ENCODE measurements at regions not wholly inside any gene's neighbourhood (a gene's known extent, or its start where the extent isn't known, plus 50 kb on each side); places are given as distances from the start of the nearest gene placed in this dataset.
"Not testable (repeated sequence)": the region's sequence is repeated elsewhere in the genome, so short reads cannot be mapped to it uniquely, and the experiment has no call there.

DNA sequence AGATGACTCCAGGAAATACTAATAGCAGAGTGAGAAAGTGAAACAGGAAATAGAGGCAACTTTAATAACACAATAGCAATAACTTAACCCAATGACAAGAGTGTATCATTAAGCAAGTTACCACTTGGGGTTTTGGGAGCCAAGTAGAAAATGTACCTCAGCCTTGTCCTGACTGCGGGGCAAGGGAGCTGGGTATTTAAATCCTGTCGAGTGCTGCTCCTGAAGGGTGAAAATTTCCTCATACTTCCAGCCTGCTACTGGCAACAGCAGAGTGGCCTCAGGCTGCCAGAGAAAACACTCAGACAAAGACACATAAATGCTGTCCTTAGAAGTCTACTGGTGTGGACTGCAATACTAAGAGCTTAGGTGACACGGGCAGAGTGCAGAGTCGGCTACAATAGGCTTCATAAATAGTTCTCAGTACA is 112.5 kb upstream of the EMB start:
- TF ChIP-seq, protein P1, sequence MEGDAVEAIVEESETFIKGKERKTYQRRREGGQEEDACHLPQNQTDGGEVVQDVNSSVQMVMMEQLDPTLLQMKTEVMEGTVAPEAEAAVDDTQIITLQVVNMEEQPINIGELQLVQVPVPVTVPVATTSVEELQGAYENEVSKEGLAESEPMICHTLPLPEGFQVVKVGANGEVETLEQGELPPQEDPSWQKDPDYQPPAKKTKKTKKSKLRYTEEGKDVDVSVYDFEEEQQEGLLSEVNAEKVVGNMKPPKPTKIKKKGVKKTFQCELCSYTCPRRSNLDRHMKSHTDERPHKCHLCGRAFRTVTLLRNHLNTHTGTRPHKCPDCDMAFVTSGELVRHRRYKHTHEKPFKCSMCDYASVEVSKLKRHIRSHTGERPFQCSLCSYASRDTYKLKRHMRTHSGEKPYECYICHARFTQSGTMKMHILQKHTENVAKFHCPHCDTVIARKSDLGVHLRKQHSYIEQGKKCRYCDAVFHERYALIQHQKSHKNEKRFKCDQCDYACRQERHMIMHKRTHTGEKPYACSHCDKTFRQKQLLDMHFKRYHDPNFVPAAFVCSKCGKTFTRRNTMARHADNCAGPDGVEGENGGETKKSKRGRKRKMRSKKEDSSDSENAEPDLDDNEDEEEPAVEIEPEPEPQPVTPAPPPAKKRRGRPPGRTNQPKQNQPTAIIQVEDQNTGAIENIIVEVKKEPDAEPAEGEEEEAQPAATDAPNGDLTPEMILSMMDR (IDR thresholded peaks at IDR 0.05; ENCODE audit: extremely low read depth in 1 of 2, insufficient read depth in 1 of 2, low read depth in 1 of 2, low read length in 2 of 2), result no peak
- TF ChIP-seq POLR2A (IDR thresholded peaks at IDR 0.05; ENCODE audit: low read depth, low read length), result no peak
- TF ChIP-seq GATA2 (IDR thresholded peaks at IDR 0.05; ENCODE audit: insufficient read depth, insufficient read length, low read depth, low read length), result no peak
- no peak for TF ChIP-seq EZH2 (IDR thresholded peaks at IDR 0.05; ENCODE audit: borderline replicate concordance, low read depth, low read length, severe bottlenecking)
- no peak for TF ChIP-seq FOS (IDR thresholded peaks at IDR 0.05; ENCODE audit: borderline replicate concordance, insufficient read depth, low read length)
- TF ChIP-seq, protein P2, sequence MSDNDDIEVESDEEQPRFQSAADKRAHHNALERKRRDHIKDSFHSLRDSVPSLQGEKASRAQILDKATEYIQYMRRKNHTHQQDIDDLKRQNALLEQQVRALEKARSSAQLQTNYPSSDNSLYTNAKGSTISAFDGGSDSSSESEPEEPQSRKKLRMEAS (IDR thresholded peaks at IDR 0.05; ENCODE audit: insufficient read depth, insufficient read length), result no peak
- no peak for TF ChIP-seq MYC (IDR thresholded peaks at IDR 0.05; ENCODE audit: low read depth, low read length)
- no peak for TF ChIP-seq POLR2AphosphoS5 (IDR thresholded peaks at IDR 0.05; ENCODE audit: insufficient read depth, low read depth, low read length)
- no peak for TF ChIP-seq JUN (IDR thresholded peaks at IDR 0.05; ENCODE audit: borderline replicate concordance, insufficient read depth, insufficient read length, low read depth)
- Histone ChIP-seq H3K4me3 (replicated peaks in 1 of 3; ENCODE audit: insufficient read depth in 1 of 3, low read depth in 1 of 3, low read length in 3 of 3) (no peak overlapping the region), H3K79me2 (ENCODE audit: control insufficient read depth, insufficient read depth, low read length) (no peaks in the 10 kb centered on the region), H3K9me3 (replicated peaks; ENCODE audit: control insufficient read depth, insufficient read depth, low read length) (no peaks in the 10 kb centered on the region), H3K9ac (replicated peaks; ENCODE audit: extremely low read depth, insufficient read depth, low read length) (no peak overlapping the region), H3K4me2 (ENCODE audit: insufficient read depth, low read length) (no peak overlapping the region), H2AFZ (ENCODE audit: low read depth, low read length) (no peak overlapping the region), H3K36me3 (ENCODE audit: control insufficient read depth in 2 of 2, extremely low read depth in 1 of 2, insufficient read depth in 2 of 2, low read length in 2 of 2) (no peaks in the 10 kb centered on the region), H3K4me1 (ENCODE audit: control insufficient read depth, extremely low read depth, insufficient read depth, low read length) (no peaks in the 10 kb centered on the region), H3K27ac (ENCODE audit: insufficient read depth, low read depth, low read length) (no peak overlapping the region), H3K9me1 (replicated peaks; ENCODE audit: control insufficient read depth, extremely low read depth, insufficient read depth, low read length) (no peaks in the 10 kb centered on the region), H4K20me1 (replicated peaks; ENCODE audit: control insufficient read depth, extremely low read depth, insufficient read depth, low read length) (no peaks in the 10 kb centered on the region), H3K27me3 (ENCODE audit: control insufficient read depth in 2 of 2, insufficient read depth in 2 of 2, low read length in 2 of 2) (no peaks in the 10 kb centered on the region)
- no TSS peak for BruUV-seq (replicated peaks)
- intact Hi-C loops (cut with micrococcal nuclease), result no loop called here
- POLR2A ChIA-PET, result no interaction called here
- DNase-seq (ENCODE audit: low read depth, low spot score) (no peak), FAIRE-seq (no peak)
- CTCF ChIA-PET, result no interaction called here
- dilution Hi-C loops (cut with MboI; ENCODE audit: extremely low pct_ligation_motif_present, low sequenced_read_pairs), result no loop called here

DNA sequence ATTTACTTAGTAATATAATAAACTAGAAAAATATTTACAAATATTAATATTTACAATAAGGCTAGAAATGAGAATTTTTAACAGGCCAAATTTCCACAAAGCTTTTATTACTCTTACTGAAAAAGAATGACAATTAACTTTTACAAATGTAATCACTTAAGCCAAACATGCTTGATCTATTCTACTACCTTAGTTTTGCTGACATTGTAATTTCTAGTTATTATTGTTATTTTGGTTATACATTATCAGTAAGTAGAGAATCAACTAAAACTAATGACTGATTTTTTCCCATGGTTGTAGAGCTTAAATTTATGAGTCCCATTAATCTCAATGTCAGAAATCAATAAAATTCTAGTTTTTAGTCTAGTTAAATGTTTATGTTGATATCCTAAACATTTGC is 107.8 kb upstream of the PARP8 start:
- H3K27me3 ChIP-seq (ENCODE audit: control insufficient read depth in 2 of 2, insufficient read depth in 2 of 2, low read length in 2 of 2); DNase-seq (ENCODE audit: low read depth, low spot score); H3K4me3 ChIP-seq (replicated peaks in 1 of 3; ENCODE audit: insufficient read depth in 1 of 3, low read depth in 1 of 3, low read length in 3 of 3); FAIRE-seq; H3K79me2 ChIP-seq (ENCODE audit: control insufficient read depth, insufficient read depth, low read length); H3K4me1 ChIP-seq (ENCODE audit: control insufficient read depth, extremely low read depth, insufficient read depth, low read length); dilution Hi-C loops (cut with MboI; ENCODE audit: extremely low pct_ligation_motif_present, low sequenced_read_pairs); H3K9me1 ChIP-seq (replicated peaks; ENCODE audit: control insufficient read depth, extremely low read depth, insufficient read depth, low read length); H3K36me3 ChIP-seq (ENCODE audit: control insufficient read depth in 2 of 2, extremely low read depth in 1 of 2, insufficient read depth in 2 of 2, low read length in 2 of 2); BruUV-seq (replicated peaks); H3K9ac ChIP-seq (replicated peaks; ENCODE audit: extremely low read depth, insufficient read depth, low read length); H4K20me1 ChIP-seq (replicated peaks; ENCODE audit: control insufficient read depth, extremely low read depth, insufficient read depth, low read length); intact Hi-C loops (cut with micrococcal nuclease); H3K9me3 ChIP-seq (replicated peaks; ENCODE audit: control insufficient read depth, insufficient read depth, low read length); CTCF ChIA-PET; H2AFZ ChIP-seq (ENCODE audit: low read depth, low read length); H3K27ac ChIP-seq (ENCODE audit: insufficient read depth, low read depth, low read length); POLR2A ChIA-PET; H3K4me2 ChIP-seq (ENCODE audit: insufficient read depth, low read length): not testable (repeated sequence)

All from endothelial cell of umbilical vein (primary cell).